ENCODE measurements at regions not wholly inside any gene's neighbourhood (a gene's known extent, or its start where the extent isn't known, plus 50 kb on each side); places are given as distances from the start of the nearest gene placed in this dataset.

DNA sequence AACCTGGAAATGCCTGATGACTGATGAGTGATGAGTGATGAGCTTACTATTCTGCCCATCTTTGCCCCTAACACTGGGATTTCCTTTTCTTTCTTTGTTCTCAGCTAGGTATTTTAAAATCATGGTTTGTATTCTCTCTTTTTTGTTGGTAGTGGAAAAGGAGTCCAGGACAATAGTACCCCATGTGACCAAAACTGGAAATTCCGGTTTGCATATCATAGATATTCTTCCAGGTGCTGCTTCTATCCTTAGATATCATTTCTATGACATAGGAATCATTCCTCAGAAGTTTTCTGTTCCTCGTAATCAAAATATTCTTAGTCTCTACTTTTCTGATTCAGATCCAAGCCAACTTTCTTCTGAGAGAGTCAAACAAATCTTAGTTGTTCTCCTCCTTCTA, 320.5 kb upstream of the TET2 start:
- no peak overlapping the region for H3K4me3 ChIP-seq
- H4K20me1 ChIP-seq: no peaks in the 10 kb centered on the region
- no peak overlapping the region for H3K9ac ChIP-seq
- H3K27ac ChIP-seq: no peak overlapping the region
- no peaks in the 10 kb centered on the region for H3K4me1 ChIP-seq
- no peaks in the 10 kb centered on the region for H3K9me3 ChIP-seq
- H3K27me3 ChIP-seq: no peaks in the 10 kb centered on the region
- no peaks in the 10 kb centered on the region for H3K36me3 ChIP-seq
- TF ChIP-seq Cebpa-rat (IDR thresholded peaks at IDR 0.05): no peak
- H3K4me2 ChIP-seq: no peak overlapping the region

DNA sequence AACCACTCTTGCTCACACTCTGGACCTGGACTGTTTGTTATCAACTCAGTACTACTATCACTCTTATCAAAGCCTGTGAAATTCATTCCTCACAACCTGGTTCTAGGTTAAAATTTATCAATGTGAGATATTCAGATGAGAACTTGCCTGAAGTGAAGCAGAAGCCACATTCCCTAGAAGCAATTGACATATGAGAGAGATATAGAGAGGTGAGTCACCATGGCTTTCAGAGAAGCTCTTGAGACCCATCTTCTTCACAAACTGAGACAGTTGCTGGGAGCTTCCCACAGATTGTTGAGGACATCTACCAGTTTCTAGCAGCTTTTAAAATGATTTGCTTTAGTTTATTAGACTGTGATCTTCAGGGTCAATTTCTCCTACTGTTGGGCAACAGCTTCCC, 316.9 kb upstream of the TET2 start:
- Histone ChIP-seq H3K9ac (no peak overlapping the region), H4K20me1 (no peaks in the 10 kb centered on the region), H3K9me3 (no peaks in the 10 kb centered on the region), H3K4me3 (no peak overlapping the region), H3K4me2 (no peak overlapping the region), H3K27me3 (no peaks in the 10 kb centered on the region), H3K27ac (no peak overlapping the region), H3K4me1 (no peaks in the 10 kb centered on the region), H3K36me3 (no peaks in the 10 kb centered on the region)
- TF ChIP-seq Cebpa-rat (IDR thresholded peaks at IDR 0.05): no peak

DNA sequence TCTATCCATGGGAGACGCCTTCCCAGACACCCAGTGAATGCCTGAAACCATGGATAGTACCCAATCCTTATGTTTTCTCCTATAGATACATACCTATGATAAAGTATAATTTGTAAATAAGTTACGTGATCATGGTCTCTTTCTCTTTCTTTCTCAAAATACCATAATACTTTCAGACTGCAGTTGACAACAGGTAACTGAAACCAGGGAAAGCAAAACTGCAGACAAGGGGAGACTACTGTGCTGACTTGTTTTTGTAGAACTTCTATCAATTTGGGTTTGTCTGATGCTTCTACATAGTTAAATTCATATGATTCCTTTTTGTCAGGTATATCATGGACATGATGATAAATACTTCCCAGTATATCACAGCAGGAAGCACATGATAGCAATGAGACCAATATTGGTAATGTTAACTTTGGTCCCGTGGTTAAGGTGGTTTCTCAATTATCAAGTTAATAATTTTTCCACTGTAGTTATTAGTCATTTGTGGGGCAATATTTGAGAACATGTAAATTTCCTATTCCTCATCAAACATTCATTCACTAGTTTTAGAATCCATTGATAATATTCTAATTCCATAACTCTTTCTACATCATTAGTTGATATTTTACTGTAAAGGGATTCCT, 298.0 kb upstream of the TET2 start:
- Histone ChIP-seq H3K4me3 (no peak overlapping the region), H3K36me3 (no peaks in the 10 kb centered on the region), H3K27me3 (no peaks in the 10 kb centered on the region)

DNA sequence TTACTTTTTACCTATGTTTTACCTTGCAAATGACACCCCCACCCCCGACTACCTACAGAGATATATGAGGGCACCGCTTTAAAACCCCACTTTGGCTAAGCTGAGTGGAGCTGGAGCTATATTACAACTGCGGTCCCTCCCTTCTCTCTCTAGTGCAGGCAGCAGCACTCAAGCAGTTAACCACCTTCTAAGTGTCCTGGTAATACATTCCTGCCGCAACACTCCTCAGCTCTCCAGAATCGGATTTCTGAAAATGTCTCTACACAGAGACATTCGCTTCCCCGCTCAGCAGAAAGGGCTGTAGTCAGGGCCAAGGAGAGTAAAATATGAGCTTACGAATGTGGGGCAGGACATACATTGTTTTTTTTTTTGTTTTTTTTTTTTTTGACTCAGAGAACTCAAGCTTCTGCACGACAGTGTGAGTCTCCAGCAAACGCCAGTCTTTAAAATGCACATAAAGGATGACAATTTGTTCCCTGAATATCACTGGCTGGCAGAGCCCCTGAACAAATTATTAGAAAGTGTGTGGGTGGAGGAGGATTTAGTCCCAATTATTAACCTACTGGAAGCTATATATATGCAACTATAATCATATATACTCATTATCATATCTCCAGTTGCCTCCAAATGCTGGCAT, 287.0 kb upstream of the TET2 start:
- Histone ChIP-seq H3K27ac (no peak overlapping the region), H3K36me3 (no peaks in the 10 kb centered on the region), H3K4me1 (no peaks in the 10 kb centered on the region), H3K4me3 (no peak overlapping the region), H3K9ac (no peak overlapping the region), H3K27me3 (no peaks in the 10 kb centered on the region), H4K20me1 (no peaks in the 10 kb centered on the region), H3K9me3 (peaks cover 16% of the 10 kb centered on the region), H3K4me2 (no peak overlapping the region)
- no peak for TF ChIP-seq Cebpa-rat (IDR thresholded peaks at IDR 0.05)

More for the DNA sequence above, 298.0 kb upstream of the TET2 start:
- TF ChIP-seq Cebpa-rat (IDR thresholded peaks at IDR 0.05): no peak
- Histone ChIP-seq H3K27ac (no peak overlapping the region), H3K4me2 (no peak overlapping the region), H3K9me3 (no peaks in the 10 kb centered on the region), H3K9ac (no peak overlapping the region), H3K4me1 (no peaks in the 10 kb centered on the region), H4K20me1 (no peaks in the 10 kb centered on the region)

DNA sequence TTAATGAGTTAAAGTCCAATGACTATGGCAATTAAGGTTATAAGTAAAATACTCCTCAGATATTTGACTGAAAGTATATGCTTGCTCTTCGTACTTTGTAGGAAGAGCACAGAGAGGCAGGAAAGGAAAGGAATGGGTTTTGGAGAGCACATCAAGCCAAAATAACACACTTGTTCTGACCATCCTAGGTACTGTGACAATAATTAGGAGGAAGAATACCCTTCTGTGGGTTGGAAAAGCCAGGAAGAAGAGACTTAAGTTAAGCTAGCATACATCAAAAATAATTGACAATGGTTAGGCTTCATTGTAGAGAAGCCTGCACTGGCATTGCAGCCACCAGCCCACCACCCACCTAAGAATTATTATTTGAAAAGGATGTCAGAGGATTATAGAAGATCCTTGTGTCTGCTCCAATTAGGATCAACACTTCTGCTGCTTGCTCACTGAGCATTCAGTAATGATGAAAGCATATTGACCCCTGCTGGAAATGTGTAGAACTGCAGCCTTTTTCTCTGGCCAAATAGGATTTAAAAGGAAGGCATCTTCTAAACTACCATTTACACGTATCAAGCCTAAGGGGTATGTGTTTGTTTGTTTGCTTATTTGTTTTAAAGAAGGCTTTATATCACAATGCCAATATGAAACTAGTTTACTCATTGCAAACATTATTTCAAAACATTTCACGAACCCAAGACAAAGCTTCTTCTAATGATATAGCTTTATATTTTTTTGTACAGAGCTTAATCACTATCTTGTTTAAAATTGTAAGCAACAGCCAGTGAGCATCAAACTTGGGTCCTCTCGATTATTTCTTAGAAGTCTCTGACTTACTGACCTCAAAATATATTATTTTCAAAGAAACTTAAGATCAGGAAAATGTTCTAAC, 286.2 kb upstream of the TET2 start:
- no peak overlapping the region for H3K4me2 ChIP-seq
- no peaks in the 10 kb centered on the region for H3K4me1 ChIP-seq
- no peak for TF ChIP-seq Cebpa-rat (IDR thresholded peaks at IDR 0.05)
- H3K27ac ChIP-seq: no peak overlapping the region
- H3K9me3 ChIP-seq: peaks cover 16% of the 10 kb centered on the region
- no peak overlapping the region for H3K9ac ChIP-seq
- H3K27me3 ChIP-seq: no peaks in the 10 kb centered on the region
- H3K4me3 ChIP-seq: no peak overlapping the region
- no peaks in the 10 kb centered on the region for H3K36me3 ChIP-seq
- H4K20me1 ChIP-seq: no peaks in the 10 kb centered on the region

DNA sequence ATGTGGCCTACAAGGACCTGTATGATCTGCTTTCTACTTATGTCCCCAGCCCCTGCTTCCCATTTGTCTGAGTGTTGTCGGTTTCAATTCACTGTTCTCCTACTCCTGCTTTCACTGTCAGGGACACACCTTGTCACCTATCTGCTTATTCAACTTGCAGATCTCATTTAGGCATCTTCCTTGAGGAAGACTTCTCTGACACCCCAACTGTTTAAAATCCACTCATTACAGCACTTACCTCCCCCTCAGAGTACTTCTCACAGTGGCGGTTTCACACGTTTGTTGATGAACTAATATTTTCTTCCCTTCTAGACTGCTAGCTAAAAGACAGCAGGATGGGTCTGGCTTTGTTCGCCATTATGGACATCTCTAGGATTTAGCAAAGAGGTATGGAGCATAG, 279.9 kb upstream of the TET2 start:
- H3K27ac ChIP-seq: no peak overlapping the region
- no peaks in the 10 kb centered on the region for H3K4me1 ChIP-seq
- no peak for TF ChIP-seq Cebpa-rat (IDR thresholded peaks at IDR 0.05)
- H3K4me2 ChIP-seq: no peak overlapping the region
- H3K9ac ChIP-seq: no peak overlapping the region
- H3K27me3 ChIP-seq: no peaks in the 10 kb centered on the region
- no peak overlapping the region for H3K4me3 ChIP-seq
- peaks cover 15% of the 10 kb centered on the region for H3K9me3 ChIP-seq
- H3K36me3 ChIP-seq: no peaks in the 10 kb centered on the region
- H4K20me1 ChIP-seq: no peaks in the 10 kb centered on the region

DNA sequence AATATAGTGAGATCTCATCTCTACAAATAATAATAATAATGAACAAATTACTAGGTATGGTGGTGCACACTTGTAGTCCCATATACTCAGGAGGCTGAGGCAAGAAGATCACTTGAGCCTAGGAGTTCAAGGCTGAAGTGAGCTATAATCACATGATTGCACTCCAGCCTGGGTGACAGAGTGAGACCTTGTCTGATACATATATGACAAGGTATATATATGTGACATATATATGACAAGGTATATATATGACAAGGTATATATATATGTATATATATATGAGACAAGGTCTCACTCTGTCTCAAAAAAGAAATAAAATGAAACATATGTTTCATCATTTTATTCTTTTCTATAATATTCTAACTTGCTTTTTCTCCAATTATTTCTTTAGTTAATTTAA, 278.1 kb upstream of the TET2 start:
- Histone ChIP-seq H3K9me3 (no peaks in the 10 kb centered on the region), H3K27ac (no peak overlapping the region), H3K4me1 (no peaks in the 10 kb centered on the region), H4K20me1 (no peaks in the 10 kb centered on the region), H3K9ac (no peak overlapping the region), H3K27me3 (no peaks in the 10 kb centered on the region), H3K36me3 (no peaks in the 10 kb centered on the region), H3K4me2 (no peak overlapping the region), H3K4me3 (no peak overlapping the region)
- TF ChIP-seq Cebpa-rat (IDR thresholded peaks at IDR 0.05): no peak

DNA sequence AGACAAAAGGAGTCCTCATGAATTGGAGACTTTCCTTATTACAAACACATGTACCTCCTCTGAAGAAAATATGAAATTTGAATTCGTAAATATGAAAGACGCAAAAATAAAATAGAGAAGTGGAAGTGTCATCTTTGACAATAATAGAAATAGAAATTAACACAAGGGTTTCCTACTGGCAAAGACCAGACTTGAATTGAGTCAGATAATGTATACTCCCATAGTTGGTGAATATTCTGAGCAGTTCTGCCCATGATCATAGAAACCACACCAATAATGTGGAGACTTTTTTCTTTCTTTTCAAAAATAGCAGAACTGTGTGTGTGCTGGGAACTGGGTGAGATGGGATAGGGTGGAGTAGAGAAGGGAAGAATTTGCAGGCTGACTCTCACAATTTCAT, 277.7 kb upstream of the TET2 start:
- no peaks in the 10 kb centered on the region for H4K20me1 ChIP-seq
- no peaks in the 10 kb centered on the region for H3K4me1 ChIP-seq
- H3K9ac ChIP-seq: no peak overlapping the region
- no peaks in the 10 kb centered on the region for H3K36me3 ChIP-seq
- H3K4me2 ChIP-seq: no peak overlapping the region
- H3K4me3 ChIP-seq: no peak overlapping the region
- no peaks in the 10 kb centered on the region for H3K27me3 ChIP-seq
- H3K9me3 ChIP-seq: no peaks in the 10 kb centered on the region
- H3K27ac ChIP-seq: no peak overlapping the region
- no peak for TF ChIP-seq Cebpa-rat (IDR thresholded peaks at IDR 0.05)

DNA sequence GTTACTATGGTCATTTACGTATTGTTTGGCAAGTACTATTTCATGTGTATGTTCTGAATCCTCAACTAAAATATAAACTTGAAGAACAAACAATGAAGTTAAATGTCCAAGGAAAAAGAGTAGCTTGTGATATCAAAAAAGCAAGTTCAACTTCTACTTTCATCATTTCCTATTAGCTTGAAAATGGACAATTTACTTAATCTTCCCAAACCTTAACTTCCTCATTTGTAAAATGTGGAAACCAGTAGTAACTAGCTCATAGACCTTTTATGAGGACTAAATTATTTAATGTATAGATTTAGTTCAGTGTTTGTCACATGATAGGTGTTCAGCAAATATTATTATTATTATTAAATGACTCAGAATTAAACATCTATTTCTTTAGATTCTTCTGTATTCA, 276.8 kb upstream of the TET2 start:
- Histone ChIP-seq H4K20me1 (no peaks in the 10 kb centered on the region), H3K4me1 (no peaks in the 10 kb centered on the region), H3K27ac (no peak overlapping the region), H3K4me3 (no peak overlapping the region), H3K9ac (no peak overlapping the region), H3K36me3 (no peaks in the 10 kb centered on the region), H3K27me3 (no peaks in the 10 kb centered on the region), H3K9me3 (no peaks in the 10 kb centered on the region), H3K4me2 (no peak overlapping the region)
- no peak for TF ChIP-seq Cebpa-rat (IDR thresholded peaks at IDR 0.05)

All from BLaER1 (cell line).